GM18498 (cell line): ENCODE measurements at regions not wholly inside any gene's neighbourhood (a gene's known extent, or its start where the extent isn't known, plus 50 kb on each side); places are given as distances from the start of the nearest gene placed in this dataset.

Experiments used
- ATAC-seq: cut with Tn5 transposase; IDR thresholded peaks from one replicate; pipeline ENCODE4 v1.9.1; 2021; ENCODE audit warnings: mild to moderate bottlenecking, moderate library complexity; ENCODE audit not compliant: unreplicated experiment

DNA sequence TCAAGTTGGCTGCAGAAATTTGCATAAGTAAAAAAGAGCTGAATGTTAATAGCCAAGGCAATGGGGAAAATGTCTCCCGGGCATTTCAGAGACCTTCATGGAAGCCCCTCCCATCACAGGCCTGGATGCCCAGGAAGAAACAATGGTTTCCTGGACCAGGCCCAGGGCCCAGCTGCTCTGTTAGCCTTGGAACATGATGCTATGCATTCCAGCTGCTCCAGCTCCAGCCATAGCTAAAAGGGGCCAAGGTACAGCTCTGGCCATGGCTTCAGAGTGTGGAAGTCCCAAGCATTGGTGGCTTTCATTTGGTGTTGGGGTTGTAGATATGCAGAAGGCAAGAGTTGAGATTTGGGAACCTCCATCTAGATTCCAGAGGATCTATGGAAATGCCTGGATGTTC lies 508.3 kb downstream of the SPRY1 start:
- ATAC-seq, result no peak

DNA sequence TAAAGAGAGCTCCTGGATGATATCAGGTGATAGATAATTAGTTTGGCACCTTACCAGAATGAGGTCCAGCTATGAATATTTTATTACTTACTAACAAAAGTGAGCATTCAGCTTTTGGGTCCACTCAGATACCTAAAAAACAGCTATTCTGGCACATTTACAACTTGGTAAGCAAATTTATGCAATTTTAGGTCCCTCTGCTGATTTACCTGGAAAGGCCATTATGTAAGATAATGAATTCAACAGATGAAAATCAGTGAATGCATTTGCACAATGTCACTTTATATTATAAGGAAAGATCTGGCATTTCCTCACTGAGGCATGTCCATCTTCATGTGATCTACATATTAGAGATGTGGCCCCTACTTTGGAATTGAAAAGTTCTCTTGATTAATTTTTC lies 517.0 kb downstream of the SPRY1 start:
- ATAC-seq, result no peak

DNA sequence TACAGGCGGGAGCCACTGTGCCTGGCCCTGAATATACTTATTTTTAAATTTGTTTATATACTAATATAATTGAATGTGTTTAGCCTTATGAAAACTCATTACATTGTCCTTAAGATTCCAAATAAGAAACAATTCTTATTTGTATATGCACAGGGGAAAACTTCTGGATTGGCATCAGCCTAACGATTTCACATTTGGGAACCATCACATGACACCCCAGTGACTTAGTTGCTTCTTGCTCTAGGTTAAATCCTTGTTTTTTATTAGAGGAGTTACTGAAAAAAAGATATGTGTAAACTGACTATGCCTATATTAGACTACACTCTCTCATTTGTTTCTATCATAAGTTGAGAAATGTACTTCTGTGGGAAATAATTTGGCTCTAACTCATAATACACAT lies 520.2 kb downstream of the SPRY1 start:
- ATAC-seq, result no peak

DNA sequence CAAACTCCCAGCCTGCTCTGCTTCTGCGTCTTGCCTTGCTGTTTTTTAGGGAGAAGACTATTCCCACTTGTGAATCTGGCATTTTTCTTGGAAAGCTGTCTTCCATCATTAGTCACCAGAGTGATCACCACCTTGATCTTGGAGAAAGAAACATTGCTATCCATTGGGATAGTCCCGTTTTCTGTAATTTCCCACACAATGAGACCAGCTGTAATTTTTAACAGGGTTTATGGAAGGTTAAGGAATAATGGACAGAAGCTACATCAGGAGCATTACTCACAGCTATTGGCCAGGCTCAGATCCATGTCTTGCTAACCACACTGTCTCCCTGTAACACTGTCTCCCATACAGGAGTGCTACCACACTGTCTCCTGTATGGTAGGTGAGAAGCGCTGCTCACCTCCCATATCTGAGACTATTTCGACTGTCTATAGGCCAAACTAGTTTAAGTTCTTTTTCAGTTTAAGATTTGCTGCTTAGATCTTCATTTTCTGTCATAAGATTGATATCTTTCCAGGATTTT lies 523.0 kb downstream of the SPRY1 start:
- ATAC-seq, result no peak

DNA sequence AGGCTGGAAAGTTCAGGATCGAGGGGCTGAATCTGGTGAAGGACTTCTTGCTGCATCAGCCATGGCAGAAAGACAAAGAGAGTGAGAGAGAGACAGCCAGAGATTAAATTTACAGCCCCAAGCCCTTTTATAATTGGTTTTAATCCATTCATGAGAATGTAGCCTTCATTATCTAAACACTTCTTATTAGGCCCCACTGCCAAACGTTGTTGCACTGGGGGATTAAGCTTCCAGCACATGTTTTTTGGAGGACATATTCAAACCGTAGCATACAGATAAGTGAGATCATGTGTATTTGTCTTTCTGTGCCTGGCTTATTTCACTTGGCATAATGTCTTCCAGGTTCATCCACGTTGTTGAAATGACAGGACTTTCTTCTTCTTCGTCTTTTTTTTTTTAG lies 524.7 kb downstream of the SPRY1 start:
- ATAC-seq, result no peak

DNA sequence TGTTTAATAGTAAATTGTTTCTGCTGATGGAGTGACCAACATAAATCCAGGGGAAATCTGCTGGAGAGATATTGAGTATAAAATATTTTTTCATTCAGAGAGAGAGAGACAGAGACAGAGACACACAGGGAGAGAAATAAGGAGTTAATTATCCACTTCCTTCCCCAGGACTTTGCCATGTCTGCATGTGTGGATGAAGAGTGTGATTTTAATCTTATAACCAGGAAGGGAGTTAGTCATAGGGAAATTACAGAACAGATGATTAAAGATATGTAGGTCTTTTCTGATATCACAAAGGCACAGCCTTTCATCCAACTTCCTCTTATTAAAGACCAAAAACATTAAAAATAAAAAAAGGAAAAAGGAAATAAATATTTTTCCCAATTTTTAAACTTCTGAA lies 526.3 kb downstream of the SPRY1 start:
- ATAC-seq, result no peak

DNA sequence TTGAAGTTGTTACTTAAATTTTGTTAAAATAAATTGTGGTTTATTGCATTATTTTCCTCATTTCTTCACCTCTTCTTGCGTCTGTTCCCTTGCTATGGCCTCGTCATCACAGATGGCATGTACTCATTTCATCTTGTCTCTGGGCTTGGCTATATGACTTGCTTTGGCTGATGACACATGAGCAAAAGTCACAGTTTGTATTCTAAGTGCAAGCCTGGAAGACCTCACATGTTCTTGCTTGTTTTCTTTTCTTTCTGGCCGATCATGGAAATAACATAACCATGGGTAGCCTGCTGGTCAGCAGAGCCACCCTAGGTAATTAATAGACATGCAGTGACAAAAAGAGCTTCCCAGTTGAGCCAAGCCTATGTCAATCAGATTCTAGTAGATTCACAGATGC lies 527.9 kb downstream of the SPRY1 start:
- ATAC-seq, result no peak

DNA sequence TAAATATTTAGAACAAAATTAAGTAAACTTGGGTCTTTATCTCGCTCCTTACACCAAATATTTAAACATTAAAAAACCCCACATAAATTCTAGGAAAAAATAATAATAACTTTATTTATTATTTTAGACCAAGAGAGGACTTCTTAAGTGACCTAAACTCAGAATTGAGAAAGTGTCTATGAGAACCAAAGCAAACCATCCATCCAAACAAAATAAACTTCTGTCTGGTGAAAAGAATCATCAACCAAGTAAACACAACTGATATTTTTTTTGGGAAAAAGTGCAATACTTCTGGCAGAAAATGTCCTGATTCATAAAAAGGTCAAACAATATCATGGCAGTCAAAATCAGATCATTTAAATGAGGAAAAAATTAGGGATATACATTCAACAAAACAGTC lies 533.0 kb downstream of the SPRY1 start:
- no peak for ATAC-seq

DNA sequence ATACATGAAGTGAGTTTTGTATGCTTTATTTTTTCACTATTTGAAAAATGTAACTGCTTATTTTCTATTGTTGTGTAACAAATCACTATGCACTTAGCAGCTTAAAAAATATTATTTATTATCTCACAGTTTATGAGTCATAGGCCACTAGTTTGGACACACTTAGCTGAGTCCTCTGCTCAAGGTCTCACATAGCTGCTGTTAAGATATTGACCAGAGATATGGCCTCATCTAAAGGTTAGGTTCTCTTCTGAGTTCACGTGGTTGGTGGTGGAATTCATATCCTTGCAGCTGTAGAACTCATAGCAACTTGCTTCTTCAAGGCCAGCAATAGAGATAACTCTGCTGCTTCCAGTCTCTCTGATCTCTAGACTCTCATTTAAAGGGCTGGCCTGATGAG lies 534.4 kb downstream of the SPRY1 start:
- no peak for ATAC-seq

DNA sequence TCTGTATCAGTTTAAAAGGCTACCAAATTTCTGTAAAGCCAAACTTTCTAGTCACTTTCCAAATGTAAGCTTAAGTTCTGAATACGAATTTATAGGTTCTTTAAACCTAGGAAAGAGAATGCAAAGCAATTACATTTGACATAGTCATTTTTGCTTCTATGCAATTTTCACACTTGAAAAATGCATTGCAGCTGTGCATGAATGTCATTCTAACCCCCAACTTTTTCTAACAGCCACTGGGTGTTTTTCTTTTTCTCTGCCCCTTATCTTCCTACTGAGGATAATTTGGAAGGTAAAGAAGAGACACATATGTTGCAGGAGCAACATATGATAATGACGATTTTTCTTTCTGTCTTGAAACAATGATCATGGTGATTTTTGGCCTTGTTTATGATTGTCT lies 537.5 kb downstream of the SPRY1 start:
- no peak for ATAC-seq

DNA sequence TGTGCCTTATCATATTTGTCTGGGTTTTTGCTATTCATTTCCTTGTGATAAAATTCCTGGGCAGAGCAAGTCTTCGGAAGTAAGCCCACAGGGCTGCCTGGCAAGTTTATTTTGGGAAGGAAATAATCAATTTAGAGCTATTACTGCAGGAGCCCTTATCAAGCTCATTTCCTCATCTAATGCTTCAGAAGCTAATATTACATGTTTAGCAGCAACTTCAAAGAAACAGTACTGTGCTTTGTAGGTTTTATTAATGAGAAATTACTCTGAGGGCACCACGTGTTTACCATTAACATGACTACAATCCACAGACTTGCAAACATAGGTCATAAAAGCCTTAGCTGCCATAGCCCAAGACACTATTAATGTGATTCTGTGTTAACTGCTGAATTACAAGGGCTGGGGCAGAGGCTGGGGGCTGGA lies 540.0 kb downstream of the SPRY1 start:
- no peak for ATAC-seq

DNA sequence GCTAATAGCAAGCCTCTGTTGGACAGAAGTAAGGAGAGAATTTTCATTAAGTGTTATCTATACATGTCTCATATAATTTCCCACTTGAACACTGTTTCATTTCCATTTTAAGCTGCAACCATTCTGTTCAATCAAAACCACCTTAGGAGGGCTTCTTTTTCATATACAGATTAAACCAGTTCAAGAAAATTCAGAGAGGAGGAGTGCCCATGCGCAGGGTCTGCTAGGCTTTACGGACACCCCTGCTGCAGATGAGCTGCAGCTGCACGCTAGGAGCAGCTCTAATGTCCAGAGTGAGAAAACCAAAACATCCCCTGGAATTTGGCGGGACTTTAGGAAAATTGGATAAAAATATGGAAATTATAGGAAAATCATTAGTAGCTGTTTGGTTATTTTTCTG lies 541.0 kb downstream of the SPRY1 start:
- ATAC-seq, result no peak

DNA sequence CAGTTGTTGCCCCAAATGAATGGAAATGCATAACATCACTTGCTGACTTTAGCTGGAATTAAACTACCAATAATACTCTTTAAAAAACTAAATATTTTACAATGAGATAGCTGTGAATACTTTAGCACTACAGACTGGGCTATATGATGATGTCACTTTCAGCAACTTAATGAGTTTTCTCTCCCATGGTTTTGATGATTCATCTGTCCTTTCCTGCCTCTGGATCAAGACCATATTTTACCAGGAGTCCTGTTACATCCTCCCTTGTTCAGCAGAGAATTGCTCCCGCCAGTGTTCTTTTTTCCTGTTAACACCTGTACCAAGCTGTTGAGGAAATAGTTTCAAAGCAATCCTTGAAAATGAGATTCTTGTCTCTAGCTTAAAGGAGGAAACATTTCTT lies 543.0 kb downstream of the SPRY1 start:
- ATAC-seq, result no peak

DNA sequence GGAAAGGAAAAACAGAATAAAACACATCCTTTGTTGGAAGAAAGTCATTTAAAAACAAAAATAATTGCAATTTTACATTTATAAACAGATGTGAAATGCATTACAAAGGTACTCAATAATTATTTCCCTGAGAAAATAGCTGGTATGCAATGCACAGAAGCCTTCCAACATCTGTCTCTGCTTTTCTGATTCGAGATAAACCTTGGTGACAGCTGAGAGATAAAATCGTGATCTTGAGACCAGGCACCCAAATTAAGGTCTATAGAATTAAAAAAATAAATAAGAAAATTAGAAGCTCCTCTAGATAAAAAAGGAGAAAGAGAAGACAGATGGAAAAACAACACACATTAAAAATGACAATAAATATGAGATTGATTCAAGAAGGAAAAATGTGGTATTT lies 544.0 kb downstream of the SPRY1 start:
- no peak for ATAC-seq

DNA sequence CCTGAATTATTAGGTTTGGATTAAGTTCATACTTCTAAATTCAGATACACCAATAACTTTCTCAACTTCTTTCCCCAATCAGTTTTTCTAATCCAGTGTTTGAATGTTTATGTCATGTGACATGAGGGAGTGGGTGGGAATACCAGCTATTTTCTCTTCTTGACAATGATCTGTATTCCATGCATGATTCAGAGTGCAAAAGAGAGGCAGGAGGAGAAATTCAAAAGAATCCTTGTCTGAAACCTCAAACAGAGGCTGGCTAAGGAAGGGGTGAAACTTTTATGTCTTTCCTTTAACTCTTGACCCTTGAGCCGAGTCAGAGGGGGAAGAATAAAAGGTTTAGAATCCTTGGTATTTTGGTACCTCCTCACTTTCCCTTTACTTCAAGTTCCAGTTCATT lies 544.7 kb downstream of the SPRY1 start:
- ATAC-seq, result no peak

DNA sequence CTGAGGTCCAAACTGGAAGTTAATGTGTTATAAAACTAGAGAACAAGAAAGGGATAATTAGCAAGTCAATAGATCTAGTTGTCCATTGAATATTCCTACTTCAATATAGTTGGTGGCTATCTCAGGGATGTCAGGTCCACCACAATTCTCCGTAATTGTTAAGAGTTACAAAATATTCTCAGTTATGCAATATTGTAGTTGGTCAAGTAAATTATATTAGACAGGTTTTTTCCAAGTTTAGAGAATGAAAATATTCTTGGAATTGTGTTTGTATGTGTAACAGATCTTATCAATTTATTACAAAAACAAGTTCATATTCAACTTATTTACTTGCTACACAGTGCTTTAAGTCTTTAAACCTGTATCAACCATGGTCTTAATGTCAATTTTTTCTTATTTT lies 547.4 kb downstream of the SPRY1 start:
- no peak for ATAC-seq

DNA sequence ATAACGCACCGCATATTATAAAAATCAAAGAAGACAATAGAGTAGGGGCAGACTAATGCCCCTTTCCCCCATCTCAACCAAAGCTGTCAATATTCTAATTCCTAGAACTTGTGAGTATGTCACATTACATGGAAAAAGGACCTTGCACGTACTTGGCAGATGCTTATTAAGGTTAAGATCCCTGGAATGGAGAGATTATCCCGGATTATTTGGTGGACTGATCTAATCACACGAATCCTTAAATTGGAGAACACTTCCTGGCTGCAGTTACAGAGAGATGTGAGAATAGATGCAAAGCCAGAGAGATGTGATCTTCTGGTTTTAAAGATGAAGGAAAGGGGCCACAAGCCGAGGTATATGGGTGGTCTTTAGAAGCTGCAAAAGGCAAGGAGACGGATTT lies 548.7 kb downstream of the SPRY1 start:
- ATAC-seq, result no peak

DNA sequence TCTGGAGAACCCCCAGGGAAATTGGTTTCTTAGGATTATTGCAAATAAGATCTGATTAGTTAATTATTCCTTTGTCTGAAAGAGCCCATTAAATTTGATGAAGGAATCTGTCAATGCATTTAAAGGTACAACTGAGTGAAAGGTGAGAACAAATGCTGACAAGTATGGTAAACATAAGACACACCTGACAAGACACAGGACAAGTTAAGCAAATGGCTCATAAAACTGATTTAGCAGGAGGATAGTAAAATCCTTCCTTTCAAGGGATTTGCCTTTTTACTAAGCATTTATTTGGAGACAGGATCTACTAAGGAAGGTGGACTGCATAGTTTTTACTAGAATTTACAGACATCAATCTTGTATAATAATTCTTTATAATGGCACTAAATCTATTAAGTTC lies 553.9 kb downstream of the SPRY1 start:
- no peak for ATAC-seq

DNA sequence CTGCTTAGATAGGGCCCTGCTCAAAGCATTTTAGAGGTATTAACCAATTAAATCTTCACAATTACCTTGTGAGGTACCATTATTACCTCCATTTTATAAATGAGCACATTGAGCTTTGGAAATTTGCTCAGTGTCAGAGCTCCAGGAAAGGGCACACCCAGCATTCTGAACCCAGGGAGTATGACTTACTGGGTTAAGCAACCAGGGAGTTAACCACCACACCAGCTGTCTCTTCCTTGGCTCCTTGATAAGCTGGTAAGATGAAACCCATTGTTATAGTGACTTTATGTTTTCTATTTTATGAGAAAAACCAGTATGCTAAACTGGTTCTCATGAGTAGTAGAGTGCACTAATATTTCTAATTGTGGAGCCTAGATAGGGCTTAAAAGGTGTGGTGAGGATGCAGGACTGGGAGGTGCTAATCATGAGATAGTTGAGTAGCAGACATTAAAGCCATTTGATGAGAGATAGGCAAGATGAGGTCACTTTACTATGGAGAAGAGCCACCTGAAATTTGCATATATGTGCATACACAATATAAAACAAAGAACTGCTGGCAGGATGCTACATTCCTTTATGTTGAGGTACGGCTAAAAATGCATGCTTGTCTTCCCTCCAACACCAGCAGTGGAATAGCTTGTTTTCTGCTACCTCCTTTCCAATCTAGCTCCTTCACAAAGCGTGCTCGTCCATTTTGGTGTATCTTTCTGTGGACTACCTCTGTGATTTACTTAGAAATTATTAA lies 556.1 kb downstream of the SPRY1 start:
- ATAC-seq, result no peak

DNA sequence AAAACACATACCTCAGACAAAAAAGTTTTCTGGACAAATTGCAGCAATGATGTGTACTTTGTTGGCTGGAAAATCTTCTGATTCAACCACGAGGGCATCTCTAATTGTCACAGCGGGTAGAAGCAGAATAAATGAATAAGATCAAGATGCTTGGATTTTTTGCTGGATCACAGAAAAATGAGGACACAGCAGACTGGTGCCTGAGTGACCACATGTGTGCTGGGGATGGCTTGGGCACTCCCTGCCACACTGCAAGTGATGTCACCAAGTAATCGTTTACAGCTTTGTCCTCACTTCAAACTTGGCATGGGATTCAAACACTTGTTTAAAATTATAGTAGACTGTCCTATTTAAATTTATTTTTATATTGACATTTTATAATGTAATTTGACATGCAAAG lies 557.0 kb downstream of the SPRY1 start:
- no peak for ATAC-seq

DNA sequence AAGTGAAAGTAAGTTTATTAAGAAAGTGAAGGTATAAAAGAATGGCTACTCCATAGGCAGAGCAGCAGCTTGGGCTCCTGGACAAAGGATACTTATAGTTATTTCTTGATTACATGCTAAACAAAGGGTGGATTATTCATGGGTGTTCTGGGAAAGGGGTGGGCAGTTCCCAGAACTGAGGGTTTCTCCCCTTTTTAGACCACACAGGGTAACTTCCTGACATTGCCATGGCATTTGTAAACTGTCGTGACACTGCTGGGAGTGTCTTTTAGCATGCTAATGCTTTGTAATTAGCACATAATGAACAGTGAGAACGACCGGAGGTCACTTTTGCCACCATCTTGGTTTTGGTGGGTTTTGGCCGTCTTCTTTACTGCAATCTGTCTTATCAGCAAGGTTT lies 557.6 kb downstream of the SPRY1 start:
- no peak for ATAC-seq

DNA sequence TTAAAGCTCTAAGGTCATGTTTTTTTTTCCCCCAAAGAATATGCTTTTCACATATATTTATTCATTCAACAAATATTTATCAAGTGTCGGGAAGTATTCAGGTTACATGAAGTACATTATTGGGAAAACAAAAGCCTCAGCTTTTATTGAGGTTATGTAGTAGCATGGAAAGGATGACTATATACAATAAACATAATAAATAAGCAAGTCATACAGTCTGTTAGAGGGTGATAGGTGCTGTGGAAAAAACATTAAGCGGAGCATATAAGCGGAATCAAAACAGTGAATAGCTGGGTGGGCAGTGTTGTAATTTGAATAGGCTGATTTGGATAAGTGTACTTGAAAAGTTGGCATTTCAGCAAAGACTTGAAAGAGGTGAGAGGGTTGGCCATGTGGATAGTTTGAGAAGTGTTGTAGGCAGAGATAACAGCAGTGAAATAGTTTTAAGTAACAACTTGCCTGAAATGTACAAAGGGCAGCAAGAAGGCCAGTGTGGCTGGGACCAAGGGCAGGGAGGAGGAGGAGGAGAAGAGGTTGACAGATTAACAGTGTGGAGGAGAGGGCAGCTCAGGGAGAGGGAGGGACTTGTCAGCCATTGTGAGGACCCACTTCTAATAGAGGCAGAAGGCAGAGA lies 558.7 kb downstream of the SPRY1 start:
- ATAC-seq, result no peak

DNA sequence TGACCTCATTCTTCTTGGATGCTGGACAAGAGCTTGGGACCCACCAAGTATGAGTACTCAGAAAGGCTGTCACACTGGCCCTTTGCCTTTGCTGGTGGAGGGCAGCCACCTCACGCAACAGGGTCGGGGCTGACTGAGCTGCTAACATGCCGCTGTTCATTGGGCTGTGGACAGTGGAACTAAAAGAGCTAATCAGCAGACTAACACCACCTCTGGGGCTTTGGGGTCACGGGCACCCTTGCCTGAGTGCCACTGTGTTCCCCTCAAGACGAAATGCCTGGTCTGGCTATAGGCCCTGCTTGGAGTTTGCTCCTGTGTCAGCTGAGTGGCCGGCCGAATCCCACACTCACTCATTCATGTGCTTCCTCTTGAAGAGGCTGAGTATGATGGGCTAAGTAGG lies 559.6 kb downstream of the SPRY1 start:
- ATAC-seq, result no peak
